ENCODE measurements at regions not wholly inside any gene's neighbourhood (a gene's known extent, or its start where the extent isn't known, plus 50 kb on each side); places are given as distances from the start of the nearest gene placed in this dataset.
A peak's percentile ranks its signal among the peaks of the same experiment; 100 is the strongest.

GRCh38 chr13:89267734-89268133, 1596.6 kb downstream of the SLITRK5 start:
- DNase-seq = no peak

DNA sequence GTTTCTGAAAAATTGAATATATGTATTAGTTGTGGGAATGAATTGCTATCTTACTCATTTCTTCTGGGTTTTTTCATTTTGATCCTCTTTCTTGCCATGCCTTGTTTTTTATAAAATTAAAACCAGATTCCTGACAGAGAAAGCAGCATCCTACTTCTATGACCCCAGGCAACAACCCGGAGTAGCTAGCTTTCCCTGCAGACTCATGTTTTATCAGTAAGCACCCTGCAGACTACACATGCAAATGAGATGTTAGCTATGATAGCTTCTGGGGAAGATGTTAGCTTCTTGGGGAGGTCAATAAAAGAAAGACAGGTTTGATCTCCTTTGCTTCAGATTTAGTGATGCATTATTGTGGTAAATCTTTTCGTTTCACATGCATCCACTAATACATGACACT, 1598.6 kb downstream of the SLITRK5 start:
- DNase-seq = no peak

- DNase-seq = no peak
Measured at GRCh38 chr13:89270736-89271135, 1599.6 kb downstream of the SLITRK5 start.

DNA sequence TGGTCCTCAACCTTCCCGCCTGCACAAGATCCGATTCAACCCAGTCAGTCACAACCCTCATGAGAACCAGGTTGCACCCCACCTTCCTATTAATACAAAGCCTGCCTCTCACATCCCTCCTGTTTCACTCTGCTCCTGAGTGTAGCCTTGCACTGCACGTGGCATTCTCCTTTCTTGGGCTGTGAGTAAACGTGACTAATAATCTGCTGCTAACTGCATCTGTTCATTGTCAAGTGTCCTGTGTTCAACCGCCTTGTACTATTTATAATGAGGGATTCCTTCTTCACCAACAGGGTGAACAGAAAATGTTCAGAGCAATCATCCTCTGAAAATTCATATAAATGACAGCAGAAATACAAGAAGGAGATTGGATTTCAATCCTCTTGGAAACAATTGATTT, 1608.2 kb downstream of the SLITRK5 start:
- DNase-seq = no peak

GRCh38 chr13:89281331-89281730, 1610.2 kb downstream of the SLITRK5 start:
- DNase-seq = no peak

DNA sequence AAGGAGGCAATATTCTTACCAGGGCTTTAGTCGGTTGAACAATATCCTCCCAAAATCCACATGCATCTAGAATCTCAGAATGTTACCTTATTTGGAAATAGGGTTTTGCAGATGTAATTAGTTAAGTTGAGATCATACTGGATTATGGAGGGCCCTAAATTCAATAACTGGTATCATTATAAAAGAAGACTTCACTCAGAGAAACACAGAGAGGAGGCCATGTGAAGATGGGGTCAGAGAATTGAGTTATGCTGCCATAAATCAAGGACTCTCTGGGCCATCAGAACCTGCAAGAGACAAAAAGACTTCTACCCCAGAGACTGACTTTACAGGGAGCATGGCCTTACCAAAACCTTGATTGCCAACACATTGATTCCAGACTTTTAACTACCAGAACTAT, 1611.1 kb downstream of the SLITRK5 start:
- DNase-seq = no peak

GRCh38 chr13:89287381-89287780, 1616.2 kb downstream of the SLITRK5 start:
- DNase-seq = no peak

- no peak for DNase-seq
Measured at GRCh38 chr13:89294115-89294867, 1623.1 kb downstream of the SLITRK5 start.

GRCh38 chr13:89307278-89307677, 1636.1 kb downstream of the SLITRK5 start:
- no peak for DNase-seq

DNA sequence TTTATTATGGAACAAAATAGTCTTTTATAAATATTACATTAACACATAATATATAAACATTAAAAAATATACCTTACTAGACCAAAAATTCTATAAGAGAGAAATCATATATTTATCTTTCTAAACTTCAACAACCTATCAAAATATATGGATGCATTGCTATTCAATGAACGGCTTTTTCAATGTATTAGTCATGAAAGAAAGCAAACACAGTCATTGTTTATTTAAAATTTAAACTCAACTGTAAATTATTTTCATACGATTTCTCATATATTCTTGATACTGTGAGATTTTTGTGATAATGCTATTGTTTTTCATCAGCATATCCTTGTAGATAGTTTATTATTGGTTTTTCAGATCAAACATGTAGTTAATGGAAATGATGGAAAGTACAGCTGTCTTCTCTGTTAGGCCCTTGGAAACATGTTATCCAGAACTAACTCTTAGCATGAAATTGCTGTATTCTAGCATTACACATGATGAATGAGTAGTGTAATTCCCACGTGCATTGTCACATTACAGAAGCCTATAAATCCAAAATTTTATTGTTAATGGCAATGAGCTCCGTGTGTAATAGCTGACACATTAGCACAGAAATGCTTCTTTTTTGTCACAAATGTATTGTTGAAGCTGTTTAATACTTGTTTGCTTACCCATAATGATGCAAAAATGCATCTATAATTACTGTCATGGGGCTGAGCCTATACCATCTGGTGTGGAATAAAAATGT, 1639.9 kb downstream of the SLITRK5 start:
- no peak for DNase-seq

DNA sequence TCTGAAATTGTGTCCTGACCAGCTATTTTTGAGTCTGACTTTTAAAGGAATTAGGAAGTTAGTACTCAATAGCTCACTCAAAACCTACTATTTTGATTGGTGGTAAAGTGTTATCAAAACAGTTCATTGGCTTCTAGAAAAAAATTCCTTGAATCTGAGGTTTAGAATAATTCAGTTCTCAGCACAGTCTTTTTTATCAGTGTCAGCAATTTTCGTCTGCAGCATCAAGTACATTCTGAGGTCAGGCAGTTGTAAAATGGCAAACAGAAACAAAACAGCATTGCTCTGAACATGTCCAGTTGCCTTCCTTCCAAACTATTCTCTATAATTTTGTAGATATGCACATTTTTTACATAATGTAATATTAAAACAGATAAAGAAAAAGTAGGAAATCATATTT, 1644.1 kb downstream of the SLITRK5 start:
- DNase-seq = no peak

GRCh38 chr13:89322466-89322865, 1651.3 kb downstream of the SLITRK5 start:
- DNase-seq = no peak

GRCh38 chr13:89324582-89324981, 1653.4 kb downstream of the SLITRK5 start:
- DNase-seq = no peak

DNA sequence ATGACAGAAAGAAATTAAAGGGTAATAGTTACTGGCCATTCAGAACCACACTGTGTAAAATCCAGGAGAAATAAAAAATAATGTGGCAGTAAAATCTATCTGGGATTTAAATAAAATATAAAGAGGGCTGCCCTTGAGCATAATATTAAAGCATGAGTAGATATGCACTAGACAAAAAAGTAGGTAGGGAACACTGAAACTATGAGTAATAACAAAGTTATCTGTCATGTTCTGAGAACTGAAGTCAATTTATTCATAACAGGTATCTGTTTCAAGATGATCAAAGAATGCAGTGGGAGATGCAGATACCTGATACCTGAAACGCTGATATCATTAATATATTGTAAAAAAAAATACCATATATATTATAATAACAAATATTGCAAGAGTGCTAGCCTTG, 1672.0 kb downstream of the SLITRK5 start:
- DNase-seq = no peak

DNA sequence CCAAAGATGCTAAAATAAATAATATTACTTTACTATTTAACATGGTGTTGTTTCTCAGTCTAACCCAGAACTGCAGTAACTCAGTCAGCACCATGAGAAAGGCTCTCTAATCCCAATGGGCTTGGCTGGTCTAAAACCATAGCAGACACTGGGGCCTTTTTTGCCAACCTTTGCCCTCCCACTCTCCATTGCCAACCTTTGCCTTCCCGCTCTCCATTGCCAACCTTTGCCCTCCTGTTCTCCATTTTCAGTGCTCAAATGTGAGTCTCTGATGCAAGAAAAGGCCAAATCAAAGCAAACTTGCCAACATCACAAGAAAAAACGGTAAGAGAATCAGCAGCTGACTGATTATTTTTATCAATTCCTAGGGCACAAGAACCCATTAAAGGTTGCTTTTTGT, 1681.2 kb downstream of the SLITRK5 start:
- no peak for DNase-seq

GRCh38 chr13:89361909-89362308, 1690.7 kb downstream of the SLITRK5 start:
- no peak for DNase-seq

GRCh38 chr13:89363144-89363543, 1692.0 kb downstream of the SLITRK5 start:
- DNase-seq = no peak

- DNase-seq = no peak
Measured at GRCh38 chr13:89372193-89372592, 1701.0 kb downstream of the SLITRK5 start.

DNA sequence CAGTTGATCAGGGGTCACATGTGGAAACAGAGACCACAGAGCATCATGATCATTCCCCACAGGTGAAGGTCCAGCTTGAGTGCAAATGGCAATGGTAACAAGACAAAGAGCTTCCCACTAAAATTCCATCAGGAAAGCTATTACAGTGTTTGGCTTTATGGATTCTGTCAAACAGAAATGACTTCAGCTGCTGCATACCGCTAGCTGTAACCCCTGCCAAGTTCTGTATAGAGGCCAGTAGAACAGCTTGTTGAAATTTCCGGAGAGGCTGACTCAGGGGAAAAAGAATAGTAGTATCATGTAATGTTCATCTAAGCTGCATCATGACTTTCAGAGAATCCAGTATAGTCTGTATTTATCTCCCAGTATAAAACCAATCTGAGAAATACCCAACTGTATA, 1704.7 kb downstream of the SLITRK5 start:
- no peak for DNase-seq

DNA sequence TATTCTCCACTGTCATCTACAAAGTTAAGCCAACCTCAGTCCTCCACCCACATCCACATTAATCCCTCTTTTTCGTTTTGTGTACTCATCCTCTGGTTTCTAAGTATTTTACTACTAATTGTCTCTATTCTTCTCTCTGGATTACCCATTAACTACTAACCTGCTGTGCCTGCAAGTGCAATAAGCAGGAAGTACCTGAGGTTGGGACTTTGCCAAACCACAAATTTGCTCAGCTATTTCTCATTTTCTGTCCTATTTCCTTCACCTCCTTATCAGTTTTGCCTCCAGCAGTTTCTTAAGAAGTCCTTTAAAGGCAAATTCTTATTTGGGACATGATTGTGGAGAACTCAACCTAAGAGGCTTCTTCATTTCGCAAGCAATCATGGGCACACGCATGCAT, 1708.9 kb downstream of the SLITRK5 start:
- peak; percentile 27 for DNase-seq

GRCh38 chr13:89382981-89383380, 1711.8 kb downstream of the SLITRK5 start:
- DNase-seq = no peak

DNA sequence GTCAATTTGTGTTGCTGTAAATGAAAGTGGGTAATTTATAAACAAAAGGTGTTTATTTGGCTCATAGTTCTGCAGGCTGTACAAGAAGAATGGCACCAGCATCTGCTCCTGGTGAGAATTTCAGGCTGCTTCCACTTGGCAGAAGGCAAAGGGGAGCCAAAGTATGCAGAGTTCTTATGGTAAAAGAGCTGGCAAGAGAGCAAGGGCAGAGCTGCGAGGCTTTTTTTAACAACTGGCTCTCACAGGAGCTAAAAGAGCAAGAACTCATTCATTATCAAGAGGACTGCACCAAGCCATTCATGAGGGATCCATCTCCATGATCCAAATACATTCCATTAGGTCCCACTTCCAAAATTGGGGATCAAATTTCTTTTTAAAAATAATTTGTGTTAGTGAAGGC, 1712.7 kb downstream of the SLITRK5 start:
- no peak for DNase-seq

DNA sequence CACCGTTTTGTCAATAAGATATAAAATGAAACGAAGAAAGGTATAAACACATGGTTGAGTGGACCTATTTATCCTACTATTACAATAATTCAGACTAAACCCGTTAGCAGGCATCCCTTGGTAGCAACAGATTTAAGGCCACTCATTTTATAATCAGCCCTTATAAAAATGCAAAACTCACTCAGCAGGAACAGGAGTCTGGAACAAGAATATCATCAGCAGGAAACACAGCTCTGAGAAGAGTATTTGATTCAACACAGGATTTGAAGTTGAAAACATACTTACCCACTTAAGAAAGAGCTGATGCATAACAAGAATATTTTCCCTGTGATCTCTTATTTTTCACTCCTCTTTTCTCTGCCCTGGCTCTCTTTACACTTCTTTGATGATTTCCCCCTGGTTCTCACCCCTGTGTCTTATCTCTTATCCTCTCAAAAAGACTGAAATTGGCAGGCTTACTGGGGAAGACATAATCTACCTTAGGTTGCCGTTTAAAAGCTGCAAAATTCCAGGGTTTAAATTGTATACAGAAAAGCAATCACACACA, 1722.7 kb downstream of the SLITRK5 start:
- peak; percentile 41 for DNase-seq

DNA sequence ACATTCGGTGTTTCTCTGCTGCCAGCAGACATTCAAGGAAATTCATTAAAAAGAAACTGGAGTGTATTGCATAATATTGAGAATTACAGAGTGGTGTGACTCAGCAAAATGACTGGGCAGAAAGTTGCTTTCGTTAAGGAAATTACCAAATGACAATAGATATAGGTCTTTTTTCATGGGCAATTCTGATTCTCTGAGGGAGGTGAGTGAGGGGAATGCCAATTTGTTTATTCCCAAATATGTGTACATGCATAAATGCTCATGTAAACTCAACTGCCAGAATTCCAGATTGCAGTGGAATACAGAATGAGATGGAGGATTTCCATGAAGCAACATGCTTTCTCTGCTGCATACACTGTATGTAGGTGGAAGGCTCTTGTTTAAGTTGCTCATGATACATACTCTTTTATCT, 1730.1 kb downstream of the SLITRK5 start:
- DNase-seq = no peak

Data from DMS79 (cell line).